ENCODE measurements at regions not wholly inside any gene's neighbourhood (a gene's known extent, or its start where the extent isn't known, plus 50 kb on each side); places are given as distances from the start of the nearest gene placed in this dataset.
"Not testable (repeated sequence)": the region's sequence is repeated elsewhere in the genome, so short reads cannot be mapped to it uniquely, and the experiment has no call there.

DNA sequence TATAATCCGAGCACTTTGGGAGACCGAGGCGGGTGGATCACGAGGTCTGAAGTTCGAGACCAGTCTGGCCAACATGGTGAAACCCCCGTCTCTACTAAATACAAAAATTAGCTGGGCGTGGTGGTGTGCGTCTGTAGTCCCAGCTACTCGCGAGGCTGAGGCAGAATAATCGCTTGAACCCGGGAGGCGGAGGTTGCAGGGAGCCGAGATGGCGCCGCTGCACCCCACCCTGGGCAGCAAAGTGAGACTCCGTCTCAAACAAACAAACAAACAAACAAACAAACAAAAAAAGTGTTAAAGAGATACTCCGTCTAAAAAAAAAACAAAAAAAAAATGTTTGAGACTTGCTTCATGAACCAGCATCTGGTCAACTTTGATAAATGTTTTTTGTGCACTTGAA lies 753.8 kb downstream of the PCDH17 start:
- TF ChIP-seq, protein P1, sequence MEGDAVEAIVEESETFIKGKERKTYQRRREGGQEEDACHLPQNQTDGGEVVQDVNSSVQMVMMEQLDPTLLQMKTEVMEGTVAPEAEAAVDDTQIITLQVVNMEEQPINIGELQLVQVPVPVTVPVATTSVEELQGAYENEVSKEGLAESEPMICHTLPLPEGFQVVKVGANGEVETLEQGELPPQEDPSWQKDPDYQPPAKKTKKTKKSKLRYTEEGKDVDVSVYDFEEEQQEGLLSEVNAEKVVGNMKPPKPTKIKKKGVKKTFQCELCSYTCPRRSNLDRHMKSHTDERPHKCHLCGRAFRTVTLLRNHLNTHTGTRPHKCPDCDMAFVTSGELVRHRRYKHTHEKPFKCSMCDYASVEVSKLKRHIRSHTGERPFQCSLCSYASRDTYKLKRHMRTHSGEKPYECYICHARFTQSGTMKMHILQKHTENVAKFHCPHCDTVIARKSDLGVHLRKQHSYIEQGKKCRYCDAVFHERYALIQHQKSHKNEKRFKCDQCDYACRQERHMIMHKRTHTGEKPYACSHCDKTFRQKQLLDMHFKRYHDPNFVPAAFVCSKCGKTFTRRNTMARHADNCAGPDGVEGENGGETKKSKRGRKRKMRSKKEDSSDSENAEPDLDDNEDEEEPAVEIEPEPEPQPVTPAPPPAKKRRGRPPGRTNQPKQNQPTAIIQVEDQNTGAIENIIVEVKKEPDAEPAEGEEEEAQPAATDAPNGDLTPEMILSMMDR (conservative IDR thresholded peaks at IDR 0.05; ENCODE audit: low read depth, low read length), result not testable (repeated sequence)
- not testable (repeated sequence) for TF ChIP-seq EZH2 (IDR thresholded peaks at IDR 0.05; ENCODE audit: borderline replicate concordance, low read depth, low read length, poor library complexity, severe bottlenecking)

Data from A673 (cell line).